ENCODE measurements at regions not wholly inside any gene's neighbourhood (a gene's known extent, or its start where the extent isn't known, plus 50 kb on each side); places are given as distances from the start of the nearest gene placed in this dataset.

GRCh38 chr7:87007038-87007437 is 52.4 kb downstream of the ELAPOR2 start:
- Mint-ChIP-seq H3K36me3 (ENCODE audit: low read depth) (no peaks in the 10 kb centered on the region), H3K4me1 (ENCODE audit: low read depth) (no peaks in the 10 kb centered on the region), H3K27ac (no peak overlapping the region), H3K4me3 (no peak overlapping the region), H3K9me3 (no peaks in the 10 kb centered on the region), H3K27me3 (no peaks in the 10 kb centered on the region)
- ATAC-seq: no peak
- intact Hi-C loops (cut with micrococcal nuclease): no loop called here
- no peak for TF ChIP-seq CTCF (IDR thresholded peaks at IDR 0.05)
- CTCF ChIA-PET: no interaction called here
- POLR2A ChIA-PET: no interaction called here
- no peak for DNase-seq

- Mint-ChIP-seq H3K27ac (no peak overlapping the region), H3K27me3 (peaks cover under 1% of the 10 kb centered on the region), H3K4me1 (ENCODE audit: low read depth) (peaks cover 2% of the 10 kb centered on the region), H3K36me3 (ENCODE audit: low read depth) (no peaks in the 10 kb centered on the region), H3K9me3 (no peaks in the 10 kb centered on the region), H3K4me3 (no peak overlapping the region)
- ChIA-PET POLR2A (no interaction called here), CTCF (interaction anchor here (1.0 kb wide), 1 partner anchor 10 kb away, joined by 3 read pairs; no protein-coding TSS in a partner anchor)
- DNase-seq (no peak), ATAC-seq (no peak)
- intact Hi-C loops (cut with micrococcal nuclease): no loop called here
- no peak for TF ChIP-seq CTCF (IDR thresholded peaks at IDR 0.05)
These were observed 54.5 kb downstream of the ELAPOR2 start for GRCh38 chr7:87004956-87005355.

- Mint-ChIP-seq H3K27me3 (peaks cover 5% of the 10 kb centered on the region), H3K36me3 (ENCODE audit: low read depth) (no peaks in the 10 kb centered on the region), H3K4me1 (ENCODE audit: low read depth) (peaks cover 2% of the 10 kb centered on the region), H3K9me3 (no peaks in the 10 kb centered on the region), H3K4me3 (no peak overlapping the region), H3K27ac (no peak overlapping the region)
- ChIA-PET CTCF (interaction anchor here (1.0 to 1.2 kb wide), 2 partner anchors 9 to 10 kb away, joined by 3 to 6 read pairs; no protein-coding TSS in a partner anchor), POLR2A (interaction anchor here (0.8 to 1.0 kb wide), 2 partner anchors 34 to 38 kb away, joined by 3 read pairs; no protein-coding TSS in a partner anchor)
- intact Hi-C loops (cut with micrococcal nuclease): no loop called here
- ATAC-seq (no peak), DNase-seq (no peak)
- no peak for TF ChIP-seq CTCF (IDR thresholded peaks at IDR 0.05)
These were observed 55.3 kb downstream of the ELAPOR2 start for GRCh38 chr7:87003872-87004798.

GRCh38 chr7:87001214-87001613 is 58.2 kb downstream of the ELAPOR2 start:
- Mint-ChIP-seq H3K9me3 (no peaks in the 10 kb centered on the region), H3K4me1 (ENCODE audit: low read depth) (peaks cover 2% of the 10 kb centered on the region), H3K27me3 (peaks cover 11% of the 10 kb centered on the region), H3K4me3 (no peak overlapping the region), H3K36me3 (ENCODE audit: low read depth) (no peaks in the 10 kb centered on the region), H3K27ac (no peak overlapping the region)
- ATAC-seq: no peak
- ChIA-PET POLR2A (no interaction called here), CTCF (interaction anchor here (0.8 to 1.1 kb wide), 3 partner anchors 13 to 56 kb away, joined by 3 read pairs; no protein-coding TSS in a partner anchor)
- TF ChIP-seq CTCF (IDR thresholded peaks at IDR 0.05): no peak
- intact Hi-C loops (cut with micrococcal nuclease): no loop called here
- no peak for DNase-seq

GRCh38 chr7:87000344-87000743 is 59.1 kb downstream of the ELAPOR2 start:
- ChIA-PET CTCF (no interaction called here), POLR2A (no interaction called here)
- intact Hi-C loops (cut with micrococcal nuclease): no loop called here
- Mint-ChIP-seq H3K9me3 (no peaks in the 10 kb centered on the region), H3K4me3 (no peak overlapping the region), H3K27me3 (peaks cover 16% of the 10 kb centered on the region), H3K27ac (no peak overlapping the region), H3K4me1 (ENCODE audit: low read depth) (peaks cover 2% of the 10 kb centered on the region), H3K36me3 (ENCODE audit: low read depth) (no peaks in the 10 kb centered on the region)
- ATAC-seq (no peak), DNase-seq (no peak)
- TF ChIP-seq CTCF (IDR thresholded peaks at IDR 0.05): no peak
